ENCODE measurements at regions not wholly inside any gene's neighbourhood (a gene's known extent, or its start where the extent isn't known, plus 50 kb on each side); places are given as distances from the start of the nearest gene placed in this dataset.
"Not testable (repeated sequence)": the region's sequence is repeated elsewhere in the genome, so short reads cannot be mapped to it uniquely, and the experiment has no call there.

GRCh38 chr2:13858626-13859025 lies 773.9 kb upstream of the LRATD1 start:
- TF ChIP-seq EZH2 (IDR thresholded peaks at IDR 0.05; ENCODE audit: low read length) (no peak), CTCF (optimal IDR thresholded peaks at IDR 0.05 in 1 of 3, IDR thresholded peaks at IDR 0.05 in 1 of 3, conservative IDR thresholded peaks at IDR 0.05 in 1 of 3; ENCODE audit: extremely low read depth in 1 of 3, insufficient read depth in 2 of 3, low read length in 3 of 3) (no peak)
- Histone ChIP-seq H3K27ac (ENCODE audit: control insufficient read depth, insufficient read depth, low read length) (no peak overlapping the region), H3K4me3 (ENCODE audit: control insufficient read depth in 2 of 3, extremely low read depth in 1 of 3, insufficient read depth in 2 of 3, low read depth in 1 of 3, low read length in 3 of 3) (no peak overlapping the region), H2AFZ (ENCODE audit: control insufficient read depth, low read length) (no peak overlapping the region), H3K9ac (ENCODE audit: control insufficient read depth, extremely low read depth, insufficient read depth, low read length) (no peak overlapping the region), H3K4me2 (ENCODE audit: control insufficient read depth, extremely low read depth, insufficient read depth, low read depth, low read length) (no peak overlapping the region), H3K36me3 (ENCODE audit: control insufficient read depth in 2 of 2, extremely low read depth in 1 of 2, insufficient read depth in 2 of 2, low read length in 2 of 2) (no peaks in the 10 kb centered on the region), H3K9me3 (ENCODE audit: control insufficient read depth, low read depth, low read length) (no peaks in the 10 kb centered on the region), H4K20me1 (ENCODE audit: control insufficient read depth, extremely low read depth, insufficient read depth, low read length) (no peaks in the 10 kb centered on the region), H3K9me1 (ENCODE audit: control insufficient read depth, extremely low read depth, insufficient read depth, low read length) (no peaks in the 10 kb centered on the region), H3K4me1 (ENCODE audit: control insufficient read depth, extremely low read depth, insufficient read depth, low read length) (no peaks in the 10 kb centered on the region), H3K79me2 (ENCODE audit: control insufficient read depth, insufficient read depth, low read length) (no peaks in the 10 kb centered on the region), H3K27me3 (ENCODE audit: control insufficient read depth, extremely low read depth, insufficient read depth, low read length) (no peaks in the 10 kb centered on the region)
- dilution Hi-C loops (cut with MboI; ENCODE audit: extremely low pct_ligation_motif_present, low sequenced_read_pairs): no loop called here
- no peak for FAIRE-seq
- no peak for DNase-seq (ENCODE audit: low read depth, low spot score)

- H3K79me2 ChIP-seq (ENCODE audit: control insufficient read depth, insufficient read depth, low read length); FAIRE-seq; H3K4me3 ChIP-seq (ENCODE audit: control insufficient read depth in 2 of 3, extremely low read depth in 1 of 3, insufficient read depth in 2 of 3, low read depth in 1 of 3, low read length in 3 of 3); H3K4me2 ChIP-seq (ENCODE audit: control insufficient read depth, extremely low read depth, insufficient read depth, low read depth, low read length); H3K9me1 ChIP-seq (ENCODE audit: control insufficient read depth, extremely low read depth, insufficient read depth, low read length); H3K36me3 ChIP-seq (ENCODE audit: control insufficient read depth in 2 of 2, extremely low read depth in 1 of 2, insufficient read depth in 2 of 2, low read length in 2 of 2); H3K4me1 ChIP-seq (ENCODE audit: control insufficient read depth, extremely low read depth, insufficient read depth, low read length); H2AFZ ChIP-seq (ENCODE audit: control insufficient read depth, low read length); H3K27me3 ChIP-seq (ENCODE audit: control insufficient read depth, extremely low read depth, insufficient read depth, low read length); dilution Hi-C loops (cut with MboI; ENCODE audit: extremely low pct_ligation_motif_present, low sequenced_read_pairs); H4K20me1 ChIP-seq (ENCODE audit: control insufficient read depth, extremely low read depth, insufficient read depth, low read length); H3K9ac ChIP-seq (ENCODE audit: control insufficient read depth, extremely low read depth, insufficient read depth, low read length); H3K9me3 ChIP-seq (ENCODE audit: control insufficient read depth, low read depth, low read length); H3K27ac ChIP-seq (ENCODE audit: control insufficient read depth, insufficient read depth, low read length); DNase-seq (ENCODE audit: low read depth, low spot score): not testable (repeated sequence)
These were observed 764.2 kb upstream of the LRATD1 start for GRCh38 chr2:13868275-13868674.

- no peak for DNase-seq (ENCODE audit: low read depth, low spot score)
- H3K36me3 ChIP-seq (ENCODE audit: control insufficient read depth in 2 of 2, extremely low read depth in 1 of 2, insufficient read depth in 2 of 2, low read length in 2 of 2): no peaks in the 10 kb centered on the region
- no peak overlapping the region for H2AFZ ChIP-seq (ENCODE audit: control insufficient read depth, low read length)
- H3K4me2 ChIP-seq (ENCODE audit: control insufficient read depth, extremely low read depth, insufficient read depth, low read depth, low read length): no peak overlapping the region
- H3K4me3 ChIP-seq (ENCODE audit: control insufficient read depth in 2 of 3, extremely low read depth in 1 of 3, insufficient read depth in 2 of 3, low read depth in 1 of 3, low read length in 3 of 3): no peak overlapping the region
- no peaks in the 10 kb centered on the region for H3K4me1 ChIP-seq (ENCODE audit: control insufficient read depth, extremely low read depth, insufficient read depth, low read length)
- no peaks in the 10 kb centered on the region for H3K27me3 ChIP-seq (ENCODE audit: control insufficient read depth, extremely low read depth, insufficient read depth, low read length)
- H3K9me1 ChIP-seq (ENCODE audit: control insufficient read depth, extremely low read depth, insufficient read depth, low read length): no peaks in the 10 kb centered on the region
- TF ChIP-seq CTCF (optimal IDR thresholded peaks at IDR 0.05 in 1 of 3, IDR thresholded peaks at IDR 0.05 in 1 of 3, conservative IDR thresholded peaks at IDR 0.05 in 1 of 3; ENCODE audit: extremely low read depth in 1 of 3, insufficient read depth in 2 of 3, low read length in 3 of 3): no peak
- TF ChIP-seq EZH2 (IDR thresholded peaks at IDR 0.05; ENCODE audit: low read length): no peak
- H3K9me3 ChIP-seq (ENCODE audit: control insufficient read depth, low read depth, low read length): no peaks in the 10 kb centered on the region
- H3K27ac ChIP-seq (ENCODE audit: control insufficient read depth, insufficient read depth, low read length): no peak overlapping the region
- no peak overlapping the region for H3K9ac ChIP-seq (ENCODE audit: control insufficient read depth, extremely low read depth, insufficient read depth, low read length)
- H4K20me1 ChIP-seq (ENCODE audit: control insufficient read depth, extremely low read depth, insufficient read depth, low read length): no peaks in the 10 kb centered on the region
- no peaks in the 10 kb centered on the region for H3K79me2 ChIP-seq (ENCODE audit: control insufficient read depth, insufficient read depth, low read length)
- dilution Hi-C loops (cut with MboI; ENCODE audit: extremely low pct_ligation_motif_present, low sequenced_read_pairs): no loop called here
- no peak for FAIRE-seq
These were observed 756.0 kb upstream of the LRATD1 start for GRCh38 chr2:13876491-13877037.
